ENCODE measurements at regions not wholly inside any gene's neighbourhood (a gene's known extent, or its start where the extent isn't known, plus 50 kb on each side); places are given as distances from the start of the nearest gene placed in this dataset.

- Histone ChIP-seq H3K4me2 (ENCODE audit: low read length) (no peak overlapping the region), H3K27ac (ENCODE audit: low read depth, low read length) (no peak overlapping the region), H3K4me3 (ENCODE audit: low read length) (no peak overlapping the region), H4K20me1 (ENCODE audit: control insufficient read depth, insufficient read depth, low read depth, low read length) (no peaks in the 10 kb centered on the region), H3K9me2 (replicated peaks; ENCODE audit: control insufficient read depth, low read length) (no peaks in the 10 kb centered on the region), H3F3A (ENCODE audit: control insufficient read depth, insufficient read depth) (peaks cover 3% of the 10 kb centered on the region; the same call in 1 of the 2 replicates), H3K36me3 (ENCODE audit: control insufficient read depth, low read length) (no peaks in the 10 kb centered on the region), H3K79me2 (ENCODE audit: control insufficient read depth, low read length) (no peaks in the 10 kb centered on the region), H3K9me3 (ENCODE audit: control insufficient read depth, insufficient read depth, low read length) (peaks cover 6% of the 10 kb centered on the region; the same call in 1 of the 2 replicates), H3K27me3 (ENCODE audit: control insufficient read depth, low read length) (no peaks in the 10 kb centered on the region), H3K4me1 (ENCODE audit: control insufficient read depth, low read length) (no peaks in the 10 kb centered on the region)
- TF ChIP-seq EZH2phosphoT487 (IDR thresholded peaks at IDR 0.05; ENCODE audit: borderline replicate concordance, low read length) = no peak
- TF ChIP-seq, protein P1, sequence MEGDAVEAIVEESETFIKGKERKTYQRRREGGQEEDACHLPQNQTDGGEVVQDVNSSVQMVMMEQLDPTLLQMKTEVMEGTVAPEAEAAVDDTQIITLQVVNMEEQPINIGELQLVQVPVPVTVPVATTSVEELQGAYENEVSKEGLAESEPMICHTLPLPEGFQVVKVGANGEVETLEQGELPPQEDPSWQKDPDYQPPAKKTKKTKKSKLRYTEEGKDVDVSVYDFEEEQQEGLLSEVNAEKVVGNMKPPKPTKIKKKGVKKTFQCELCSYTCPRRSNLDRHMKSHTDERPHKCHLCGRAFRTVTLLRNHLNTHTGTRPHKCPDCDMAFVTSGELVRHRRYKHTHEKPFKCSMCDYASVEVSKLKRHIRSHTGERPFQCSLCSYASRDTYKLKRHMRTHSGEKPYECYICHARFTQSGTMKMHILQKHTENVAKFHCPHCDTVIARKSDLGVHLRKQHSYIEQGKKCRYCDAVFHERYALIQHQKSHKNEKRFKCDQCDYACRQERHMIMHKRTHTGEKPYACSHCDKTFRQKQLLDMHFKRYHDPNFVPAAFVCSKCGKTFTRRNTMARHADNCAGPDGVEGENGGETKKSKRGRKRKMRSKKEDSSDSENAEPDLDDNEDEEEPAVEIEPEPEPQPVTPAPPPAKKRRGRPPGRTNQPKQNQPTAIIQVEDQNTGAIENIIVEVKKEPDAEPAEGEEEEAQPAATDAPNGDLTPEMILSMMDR (IDR thresholded peaks at IDR 0.05; ENCODE audit: low read depth, low read length, poor library complexity, severe bottlenecking) = no peak
Measured at GRCh38 chr7:4602905-4603842, 78.9 kb upstream of the FOXK1 start.

DNA sequence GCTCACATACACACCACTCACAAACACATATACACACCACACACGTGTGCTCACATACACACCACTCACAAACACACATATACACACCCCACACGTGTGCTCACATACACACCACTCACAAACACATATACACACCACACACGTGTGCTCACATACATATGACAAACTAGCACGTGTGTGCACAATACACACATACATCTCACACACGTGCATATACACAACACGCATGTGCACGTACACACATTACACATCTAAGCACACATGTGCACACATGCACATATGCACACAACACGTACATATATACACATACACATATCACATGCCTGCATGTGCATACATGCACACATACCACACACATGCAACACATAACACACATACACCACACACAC lies 78.3 kb upstream of the FOXK1 start:
- H4K20me1 ChIP-seq (ENCODE audit: control insufficient read depth, insufficient read depth, low read depth, low read length) = no peaks in the 10 kb centered on the region
- no peak overlapping the region for H3K27ac ChIP-seq (ENCODE audit: low read depth, low read length)
- H3K4me1 ChIP-seq (ENCODE audit: control insufficient read depth, low read length) = no peaks in the 10 kb centered on the region
- H3F3A ChIP-seq (ENCODE audit: control insufficient read depth, insufficient read depth) = peaks cover 3% of the 10 kb centered on the region; the same call in 1 of the 2 replicates
- H3K79me2 ChIP-seq (ENCODE audit: control insufficient read depth, low read length) = no peaks in the 10 kb centered on the region
- no peak overlapping the region for H3K4me3 ChIP-seq (ENCODE audit: low read length)
- no peaks in the 10 kb centered on the region for H3K9me2 ChIP-seq (replicated peaks; ENCODE audit: control insufficient read depth, low read length)
- no peak overlapping the region for H3K4me2 ChIP-seq (ENCODE audit: low read length)
- H3K9me3 ChIP-seq (ENCODE audit: control insufficient read depth, insufficient read depth, low read length) = peaks cover 6% of the 10 kb centered on the region; the same call in 1 of the 2 replicates
- H3K27me3 ChIP-seq (ENCODE audit: control insufficient read depth, low read length) = no peaks in the 10 kb centered on the region
- H3K36me3 ChIP-seq (ENCODE audit: control insufficient read depth, low read length) = no peaks in the 10 kb centered on the region
- TF ChIP-seq, protein P1 (IDR thresholded peaks at IDR 0.05; ENCODE audit: low read depth, low read length, poor library complexity, severe bottlenecking) = no peak
- TF ChIP-seq EZH2phosphoT487 (IDR thresholded peaks at IDR 0.05; ENCODE audit: borderline replicate concordance, low read length) = no peak

GRCh38 chr7:4604456-4604940 lies 77.6 kb upstream of the FOXK1 start:
- Histone ChIP-seq H3K27ac (ENCODE audit: low read depth, low read length) (no peak overlapping the region), H3K4me1 (ENCODE audit: control insufficient read depth, low read length) (no peaks in the 10 kb centered on the region), H3K9me3 (ENCODE audit: control insufficient read depth, insufficient read depth, low read length) (peaks cover 6% of the 10 kb centered on the region; the same call in 1 of the 2 replicates), H3F3A (ENCODE audit: control insufficient read depth, insufficient read depth) (peaks cover 3% of the 10 kb centered on the region; the same call in 1 of the 2 replicates), H3K79me2 (ENCODE audit: control insufficient read depth, low read length) (no peaks in the 10 kb centered on the region), H3K36me3 (ENCODE audit: control insufficient read depth, low read length) (no peaks in the 10 kb centered on the region), H3K4me2 (ENCODE audit: low read length) (no peak overlapping the region), H3K9me2 (replicated peaks; ENCODE audit: control insufficient read depth, low read length) (no peaks in the 10 kb centered on the region), H3K27me3 (ENCODE audit: control insufficient read depth, low read length) (no peaks in the 10 kb centered on the region), H4K20me1 (ENCODE audit: control insufficient read depth, insufficient read depth, low read depth, low read length) (no peaks in the 10 kb centered on the region), H3K4me3 (ENCODE audit: low read length) (no peak overlapping the region)
- TF ChIP-seq EZH2phosphoT487 (IDR thresholded peaks at IDR 0.05; ENCODE audit: borderline replicate concordance, low read length) = no peak
- TF ChIP-seq, protein P1 (IDR thresholded peaks at IDR 0.05; ENCODE audit: low read depth, low read length, poor library complexity, severe bottlenecking) = no peak

Data from DOHH2 (cell line).